ENCODE measurements at regions not wholly inside any gene's neighbourhood (a gene's known extent, or its start where the extent isn't known, plus 50 kb on each side); places are given as distances from the start of the nearest gene placed in this dataset.

DNA sequence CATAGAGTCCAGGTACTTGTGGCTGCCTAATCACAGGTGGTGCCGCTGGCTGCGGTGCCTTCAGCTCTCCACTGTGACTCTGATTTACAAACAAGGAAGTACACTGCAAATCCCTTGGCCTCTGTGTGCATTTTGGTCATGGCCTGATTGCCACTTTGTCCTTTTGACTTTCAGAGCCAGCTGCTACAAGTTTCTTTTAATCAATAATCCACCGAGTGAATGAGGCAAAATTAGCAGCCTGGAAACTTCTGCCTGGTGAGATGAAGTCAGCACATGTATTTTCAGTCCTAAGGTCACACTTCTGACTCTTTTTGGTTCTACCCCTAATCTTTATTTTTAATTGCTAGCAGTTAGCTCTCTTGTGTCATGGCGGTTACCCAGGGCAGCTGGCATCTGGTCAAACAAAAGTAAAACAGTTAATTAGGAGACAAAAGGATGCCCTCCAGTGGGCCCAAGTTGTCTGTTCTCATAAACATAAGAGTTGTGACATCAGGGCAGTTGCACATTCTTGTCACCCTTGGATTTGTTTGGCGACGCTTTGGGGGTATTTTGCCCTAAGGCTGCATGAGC lies 62.3 kb upstream of the LNX1 start:
- in situ Hi-C loops (cut with HindIII; ENCODE audit: low pct_unique_long_range_greater_than_20kb, low sequenced_read_pairs) = no loop called here
- H3K27ac ChIP-seq (ENCODE audit: low read length) = no peak overlapping the region
- no peak overlapping the region for H3K4me3 ChIP-seq (ENCODE audit: low read depth in 2 of 2, low read length in 2 of 2)
- ChIA-PET POLR2A (no interaction called here), CTCF (interaction anchor here (0.6 kb wide), 1 partner anchor 935 kb away, joined by 5 read pairs; no protein-coding TSS in a partner anchor)
- no peak for ATAC-seq
- no peaks in the 10 kb centered on the region for H3K36me3 ChIP-seq (ENCODE audit: control insufficient read depth, insufficient read depth, low read length)
- TF ChIP-seq SIN3A (IDR thresholded peaks at IDR 0.05; ENCODE audit: borderline replicate concordance, insufficient read depth, low read depth, low read length) (no peak), TCF7L2 (IDR thresholded peaks at IDR 0.05; ENCODE audit: low read depth, low read length) (no peak)
- TF ChIP-seq, protein P1, sequence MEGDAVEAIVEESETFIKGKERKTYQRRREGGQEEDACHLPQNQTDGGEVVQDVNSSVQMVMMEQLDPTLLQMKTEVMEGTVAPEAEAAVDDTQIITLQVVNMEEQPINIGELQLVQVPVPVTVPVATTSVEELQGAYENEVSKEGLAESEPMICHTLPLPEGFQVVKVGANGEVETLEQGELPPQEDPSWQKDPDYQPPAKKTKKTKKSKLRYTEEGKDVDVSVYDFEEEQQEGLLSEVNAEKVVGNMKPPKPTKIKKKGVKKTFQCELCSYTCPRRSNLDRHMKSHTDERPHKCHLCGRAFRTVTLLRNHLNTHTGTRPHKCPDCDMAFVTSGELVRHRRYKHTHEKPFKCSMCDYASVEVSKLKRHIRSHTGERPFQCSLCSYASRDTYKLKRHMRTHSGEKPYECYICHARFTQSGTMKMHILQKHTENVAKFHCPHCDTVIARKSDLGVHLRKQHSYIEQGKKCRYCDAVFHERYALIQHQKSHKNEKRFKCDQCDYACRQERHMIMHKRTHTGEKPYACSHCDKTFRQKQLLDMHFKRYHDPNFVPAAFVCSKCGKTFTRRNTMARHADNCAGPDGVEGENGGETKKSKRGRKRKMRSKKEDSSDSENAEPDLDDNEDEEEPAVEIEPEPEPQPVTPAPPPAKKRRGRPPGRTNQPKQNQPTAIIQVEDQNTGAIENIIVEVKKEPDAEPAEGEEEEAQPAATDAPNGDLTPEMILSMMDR (IDR thresholded peaks at IDR 0.05) = no peak
- TF ChIP-seq, protein P2, sequence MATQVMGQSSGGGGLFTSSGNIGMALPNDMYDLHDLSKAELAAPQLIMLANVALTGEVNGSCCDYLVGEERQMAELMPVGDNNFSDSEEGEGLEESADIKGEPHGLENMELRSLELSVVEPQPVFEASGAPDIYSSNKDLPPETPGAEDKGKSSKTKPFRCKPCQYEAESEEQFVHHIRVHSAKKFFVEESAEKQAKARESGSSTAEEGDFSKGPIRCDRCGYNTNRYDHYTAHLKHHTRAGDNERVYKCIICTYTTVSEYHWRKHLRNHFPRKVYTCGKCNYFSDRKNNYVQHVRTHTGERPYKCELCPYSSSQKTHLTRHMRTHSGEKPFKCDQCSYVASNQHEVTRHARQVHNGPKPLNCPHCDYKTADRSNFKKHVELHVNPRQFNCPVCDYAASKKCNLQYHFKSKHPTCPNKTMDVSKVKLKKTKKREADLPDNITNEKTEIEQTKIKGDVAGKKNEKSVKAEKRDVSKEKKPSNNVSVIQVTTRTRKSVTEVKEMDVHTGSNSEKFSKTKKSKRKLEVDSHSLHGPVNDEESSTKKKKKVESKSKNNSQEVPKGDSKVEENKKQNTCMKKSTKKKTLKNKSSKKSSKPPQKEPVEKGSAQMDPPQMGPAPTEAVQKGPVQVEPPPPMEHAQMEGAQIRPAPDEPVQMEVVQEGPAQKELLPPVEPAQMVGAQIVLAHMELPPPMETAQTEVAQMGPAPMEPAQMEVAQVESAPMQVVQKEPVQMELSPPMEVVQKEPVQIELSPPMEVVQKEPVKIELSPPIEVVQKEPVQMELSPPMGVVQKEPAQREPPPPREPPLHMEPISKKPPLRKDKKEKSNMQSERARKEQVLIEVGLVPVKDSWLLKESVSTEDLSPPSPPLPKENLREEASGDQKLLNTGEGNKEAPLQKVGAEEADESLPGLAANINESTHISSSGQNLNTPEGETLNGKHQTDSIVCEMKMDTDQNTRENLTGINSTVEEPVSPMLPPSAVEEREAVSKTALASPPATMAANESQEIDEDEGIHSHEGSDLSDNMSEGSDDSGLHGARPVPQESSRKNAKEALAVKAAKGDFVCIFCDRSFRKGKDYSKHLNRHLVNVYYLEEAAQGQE (IDR thresholded peaks at IDR 0.05; ENCODE audit: insufficient read depth in 1 of 2, low read depth in 2 of 2, low read length in 1 of 2) = no peak
- H3K27me3 ChIP-seq (ENCODE audit: control insufficient read depth, insufficient read depth, low read length) = no peaks in the 10 kb centered on the region
- intact Hi-C loops (cut with micrococcal nuclease; ENCODE audit: unreplicated experiment) = no loop called here
- H3K4me1 ChIP-seq (ENCODE audit: control insufficient read depth, insufficient read depth, low read length) = no peaks in the 10 kb centered on the region
- BruUV-seq (replicated peaks) = no TSS peak
- DNase-seq (ENCODE audit: low read depth, low spot score) = no peak
- H3K9me3 ChIP-seq (ENCODE audit: control insufficient read depth, insufficient read depth, low read depth, low read length) = no peaks in the 10 kb centered on the region

DNA sequence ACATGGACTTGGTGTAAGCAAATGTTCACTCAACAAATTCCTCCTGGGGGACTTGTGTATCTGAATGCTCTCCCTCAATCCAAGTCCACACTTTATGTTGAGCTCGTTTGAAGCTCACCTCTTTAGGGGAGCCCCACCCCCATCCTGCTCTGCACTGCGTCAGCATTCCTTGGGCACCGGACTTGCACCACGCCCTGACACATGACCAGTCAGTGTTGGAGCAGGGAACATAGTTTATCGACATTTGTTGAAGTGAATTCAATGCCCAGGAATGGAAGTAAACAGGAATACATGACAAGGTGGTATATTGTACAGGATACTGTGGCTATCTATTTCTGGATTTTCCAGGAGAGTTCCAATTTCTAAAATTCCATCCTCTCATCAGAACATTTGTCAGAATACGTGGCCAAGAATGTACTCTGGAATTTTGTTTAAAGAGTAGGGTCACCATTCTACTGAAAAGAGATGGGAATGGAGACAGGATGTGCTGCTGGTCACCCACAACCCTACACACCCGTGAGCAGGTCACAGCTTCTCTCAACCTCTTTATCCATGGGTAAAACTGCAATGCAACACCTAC lies 60.0 kb upstream of the LNX1 start:
- H3K36me3 ChIP-seq (ENCODE audit: control insufficient read depth, insufficient read depth, low read length) = no peaks in the 10 kb centered on the region
- BruUV-seq (replicated peaks) = no TSS peak
- in situ Hi-C loops (cut with HindIII; ENCODE audit: low pct_unique_long_range_greater_than_20kb, low sequenced_read_pairs) = no loop called here
- H3K27ac ChIP-seq (ENCODE audit: low read length) = no peak overlapping the region
- H3K9me3 ChIP-seq (ENCODE audit: control insufficient read depth, insufficient read depth, low read depth, low read length) = no peaks in the 10 kb centered on the region
- H3K27me3 ChIP-seq (ENCODE audit: control insufficient read depth, insufficient read depth, low read length) = no peaks in the 10 kb centered on the region
- DNase-seq (ENCODE audit: low read depth, low spot score) = no peak
- ATAC-seq = no peak
- H3K4me1 ChIP-seq (ENCODE audit: control insufficient read depth, insufficient read depth, low read length) = no peaks in the 10 kb centered on the region
- TF ChIP-seq SIN3A (IDR thresholded peaks at IDR 0.05; ENCODE audit: borderline replicate concordance, insufficient read depth, low read depth, low read length) (no peak), POLR2AphosphoS5 (IDR thresholded peaks at IDR 0.05; ENCODE audit: low read depth, low read length) (no peak), TCF7L2 (IDR thresholded peaks at IDR 0.05; ENCODE audit: low read depth, low read length) (no peak)
- TF ChIP-seq, protein P2 (IDR thresholded peaks at IDR 0.05; ENCODE audit: insufficient read depth in 1 of 2, low read depth in 2 of 2, low read length in 1 of 2) = no peak
- TF ChIP-seq, protein P1 (IDR thresholded peaks at IDR 0.05) = no peak
- H3K4me3 ChIP-seq (ENCODE audit: low read depth in 2 of 2, low read length in 2 of 2) = no peak overlapping the region
- intact Hi-C loops (cut with micrococcal nuclease; ENCODE audit: unreplicated experiment) = no loop called here
- POLR2A ChIA-PET = interaction anchor here (0.7 kb wide), 1 partner anchor 153 kb away, joined by 9 read pairs; no protein-coding TSS in a partner anchor
- CTCF ChIA-PET = no interaction called here

All from Panc1 (cell line).